ENCODE measurements at regions not wholly inside any gene's neighbourhood (a gene's known extent, or its start where the extent isn't known, plus 50 kb on each side); places are given as distances from the start of the nearest gene placed in this dataset.

DNA sequence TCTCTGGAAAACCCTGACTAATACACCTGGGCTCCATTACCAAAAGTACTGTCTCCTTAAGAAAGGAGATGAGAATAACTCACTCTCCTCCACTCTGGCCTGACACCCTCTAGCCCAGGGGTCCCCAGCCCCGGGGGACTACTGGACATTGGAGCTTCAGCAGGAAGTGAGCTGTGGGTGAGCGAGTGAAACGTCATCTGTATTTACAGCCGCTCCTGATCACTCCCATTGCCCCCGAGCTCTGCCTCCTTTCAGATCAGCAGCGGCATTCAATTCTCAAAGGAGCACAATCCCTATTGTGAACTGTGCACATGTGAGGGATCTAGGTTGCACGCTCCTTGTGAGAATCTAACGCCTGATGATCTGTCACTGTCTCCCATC lies 126.3 kb upstream of the TNRC6C start:
- FAIRE-seq: no peak
- Histone ChIP-seq H3K9ac (ENCODE audit: insufficient read depth in 1 of 2, low read depth in 2 of 2, low read length in 2 of 2) (no peak overlapping the region), H3K36me3 (ENCODE audit: control insufficient read depth, insufficient read depth, low read length) (no peaks in the 10 kb centered on the region), H3K27ac (ENCODE audit: extremely low read depth, low read depth, low read length) (no peak overlapping the region), H3K4me1 (replicated peaks in 1 of 2; ENCODE audit: control insufficient read depth in 2 of 2, insufficient read depth in 2 of 2, low read length in 2 of 2) (peaks cover 31 to 44% of the 10 kb centered on the region in 2 experiments), H3K4me3 (no peak overlapping the region), H4K20me1 (replicated peaks; ENCODE audit: control insufficient read depth, insufficient read depth, low read length) (peaks cover 4% of the 10 kb centered on the region; the same call in 1 of the 2 replicates), H3K79me2 (ENCODE audit: control insufficient read depth, insufficient read depth, low read length) (no peaks in the 10 kb centered on the region), H3K27me3 (ENCODE audit: control insufficient read depth in 2 of 2, insufficient read depth in 2 of 2, low read length in 2 of 2) (peaks cover 4 to 5% of the 10 kb centered on the region in 2 experiments; a peak in 1 of 5 replicates), H3K9me3 (replicated peaks; ENCODE audit: control insufficient read depth, insufficient read depth, low read depth, low read length) (no peaks in the 10 kb centered on the region; the same call in 1 of the 2 replicates), H2AFZ (ENCODE audit: low read depth, low read length) (peak overlapping the region; percentile 14; the same call in 1 of the 2 replicates), H3K4me2 (ENCODE audit: insufficient read depth, low read length) (no peak overlapping the region), H3K9me1 (ENCODE audit: control insufficient read depth, insufficient read depth, low read length) (no peaks in the 10 kb centered on the region)
- no TSS peak for BruUV-seq (replicated peaks)
- intact Hi-C loops (cut with micrococcal nuclease): loop anchor here (10.0 kb wide), 1 partner anchor 53 kb away; no protein-coding TSS in a partner anchor
- in situ Hi-C loops (cut with MboI): no loop called here
- TF ChIP-seq SMAD4 (CRISPR knock-in tag; conservative IDR thresholded peaks at IDR 0.05) (no peak), DACH1 (IDR thresholded peaks at IDR 0.05; ENCODE audit: partially characterized antibody) (no peak), ZNF79 (CRISPR knock-in tag; IDR thresholded peaks at IDR 0.05; ENCODE audit: low read depth) (no peak), HCFC1 (IDR thresholded peaks at IDR 0.05; ENCODE audit: low read depth, low read length) (no peak), GABPB1 (CRISPR knock-in tag; IDR thresholded peaks at IDR 0.05) (no peak), XRCC3 (IDR thresholded peaks at IDR 0.05) (no peak), GATAD2B (IDR thresholded peaks at IDR 0.05; ENCODE audit: borderline replicate concordance) (no peak), SRSF9 (IDR thresholded peaks at IDR 0.05; ENCODE audit: borderline replicate concordance, low read depth, low read length) (no peak), OTX1 (CRISPR knock-in tag; IDR thresholded peaks at IDR 0.05) (no peak), FOS (IDR thresholded peaks at IDR 0.05; ENCODE audit: extremely low read depth, insufficient read length) (no peak), ZBTB8A (IDR thresholded peaks at IDR 0.05; ENCODE audit: partially characterized antibody) (no peak), ZNF445 (CRISPR knock-in tag; IDR thresholded peaks at IDR 0.05; ENCODE audit: low read depth) (no peak), ZC3H4 (CRISPR knock-in tag; IDR thresholded peaks at IDR 0.05; ENCODE audit: borderline replicate concordance) (no peak), ZNF778 (CRISPR knock-in tag; IDR thresholded peaks at IDR 0.05) (no peak), NFATC3 (IDR thresholded peaks at IDR 0.05) (no peak), PRMT5 (CRISPR knock-in tag; IDR thresholded peaks at IDR 0.05) (no peak), TCFL5 (CRISPR knock-in tag; conservative IDR thresholded peaks at IDR 0.05) (no peak)
- TF ChIP-seq, protein P1, sequence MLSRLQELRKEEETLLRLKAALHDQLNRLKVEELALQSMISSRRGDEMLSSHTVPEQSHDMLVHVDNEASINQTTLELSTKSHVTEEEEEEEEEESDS (CRISPR knock-in tag; IDR thresholded peaks at IDR 0.05): no peak
- TF ChIP-seq, protein P2, sequence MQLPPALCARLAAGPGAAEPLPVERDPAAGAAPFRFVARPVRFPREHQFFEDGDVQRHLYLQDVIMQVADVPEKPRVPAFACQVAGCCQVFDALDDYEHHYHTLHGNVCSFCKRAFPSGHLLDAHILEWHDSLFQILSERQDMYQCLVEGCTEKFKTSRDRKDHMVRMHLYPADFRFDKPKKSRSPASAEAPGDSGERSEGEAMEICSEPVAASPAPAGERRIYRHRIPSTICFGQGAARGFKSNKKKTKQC (CRISPR knock-in tag; IDR thresholded peaks at IDR 0.05): no peak
- ATAC-seq: no peak
- WGBS (ENCODE audit: insufficient coverage, low coverage, missing lambda C conversion rate): 61% methylated on average over 8 of the region's 8 CpGs
- ChIA-PET POLR2A (no interaction called here), CTCF (ENCODE audit: low intra/inter-chr PET ratio) (no interaction called here)
- DNase-seq (ENCODE audit: extremely low read depth in 1 of 4, low spot score in 3 of 4): no peak
